ENCODE measurements at regions not wholly inside any gene's neighbourhood (a gene's known extent, or its start where the extent isn't known, plus 50 kb on each side); places are given as distances from the start of the nearest gene placed in this dataset.

GRCh38 chr21:43279578-43279894 lies 110.7 kb downstream of the CRYAA start:
- H3K4me1 Mint-ChIP-seq, result peaks cover 10% of the 10 kb centered on the region
- H3K4me3 Mint-ChIP-seq, result no peak overlapping the region
- H3K36me3 Mint-ChIP-seq (ENCODE audit: low read depth), result no peaks in the 10 kb centered on the region
- peaks cover 12% of the 10 kb centered on the region for H3K27me3 Mint-ChIP-seq
- no peaks in the 10 kb centered on the region for H3K9me3 Mint-ChIP-seq
- H3K27ac Mint-ChIP-seq, result no peak overlapping the region
- DNase-seq, result no peak
- ATAC-seq, result no peak

GRCh38 chr21:43278766-43279577 lies 110.2 kb downstream of the CRYAA start:
- ATAC-seq, result no peak
- Mint-ChIP-seq H3K4me3 (no peak overlapping the region), H3K27ac (no peak overlapping the region), H3K36me3 (ENCODE audit: low read depth) (no peaks in the 10 kb centered on the region), H3K27me3 (peaks cover 12% of the 10 kb centered on the region), H3K9me3 (no peaks in the 10 kb centered on the region), H3K4me1 (peaks cover 10% of the 10 kb centered on the region)
- DNase-seq, result no peak

DNA sequence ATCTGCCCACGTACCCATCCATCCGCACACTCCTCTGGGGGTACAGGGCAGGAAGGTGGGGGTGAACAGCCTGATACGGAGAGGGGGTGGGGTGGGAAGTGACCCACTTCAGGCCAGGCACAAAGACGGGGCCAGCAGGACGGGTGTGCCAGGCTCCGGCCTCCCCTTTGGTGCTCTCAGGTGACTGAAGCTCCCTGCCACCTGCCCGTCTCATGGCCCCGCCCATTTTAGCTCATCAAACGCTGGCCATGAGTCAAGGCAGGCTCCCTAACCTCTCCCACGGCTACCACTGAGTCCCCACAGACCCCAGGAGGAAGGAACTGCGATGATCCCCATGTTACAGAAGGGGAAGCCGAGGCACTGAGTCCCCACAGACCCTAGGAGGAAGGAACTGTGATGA lies 109.6 kb downstream of the CRYAA start:
- Mint-ChIP-seq H3K9me3 (no peaks in the 10 kb centered on the region), H3K4me1 (peaks cover 10% of the 10 kb centered on the region), H3K27ac (no peak overlapping the region), H3K4me3 (no peak overlapping the region), H3K36me3 (ENCODE audit: low read depth) (no peaks in the 10 kb centered on the region), H3K27me3 (peaks cover 12% of the 10 kb centered on the region)
- DNase-seq, result no peak
- no peak for ATAC-seq

DNA sequence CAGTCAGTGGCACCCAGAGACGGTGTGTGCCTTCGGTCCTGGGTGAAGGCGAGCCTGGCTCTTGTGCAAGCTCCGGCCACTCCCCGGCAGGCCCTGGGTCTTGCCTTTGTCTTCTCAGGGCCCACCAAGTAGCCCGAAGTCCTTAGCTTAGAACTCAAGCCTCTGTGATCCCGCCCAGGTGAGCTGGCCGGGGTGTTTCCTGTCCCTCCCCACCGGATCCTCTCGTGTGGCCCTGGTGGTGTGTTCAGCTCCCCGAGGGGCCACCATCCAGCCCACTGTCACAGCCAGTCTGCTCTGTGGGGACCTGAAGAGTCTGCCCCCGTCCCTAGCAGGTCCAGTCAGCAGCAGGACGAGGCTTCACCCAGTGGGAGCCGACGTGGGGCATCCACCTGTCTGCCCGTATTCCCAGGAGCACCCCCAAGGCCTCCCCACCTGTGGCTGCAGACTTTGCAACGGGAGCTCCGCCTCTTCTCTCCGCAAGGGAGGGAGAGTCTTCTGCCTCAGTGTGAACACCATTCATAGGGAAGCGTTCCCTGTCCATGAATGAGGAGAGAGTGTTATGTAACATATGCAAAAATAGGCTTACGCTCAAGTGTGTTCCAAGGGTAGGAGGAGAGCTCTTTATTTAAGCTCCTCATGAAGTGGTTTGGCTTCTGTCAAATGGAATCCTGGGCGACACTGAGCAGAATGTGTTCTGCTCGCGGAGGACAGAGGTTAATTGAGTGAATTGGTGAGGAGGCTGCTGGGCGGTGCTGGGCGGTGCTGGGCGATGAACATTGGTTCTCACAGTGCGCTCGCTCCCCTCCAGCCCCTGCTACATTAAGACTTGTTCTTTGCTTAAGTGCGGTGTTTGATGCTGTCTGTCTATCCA lies 108.9 kb downstream of the CRYAA start:
- Mint-ChIP-seq H3K4me1 (peaks cover 10% of the 10 kb centered on the region), H3K9me3 (no peaks in the 10 kb centered on the region), H3K36me3 (ENCODE audit: low read depth) (no peaks in the 10 kb centered on the region), H3K4me3 (no peak overlapping the region), H3K27me3 (peaks cover 12% of the 10 kb centered on the region), H3K27ac (no peak overlapping the region)
- no peak for ATAC-seq
- DNase-seq, result no peak

DNA sequence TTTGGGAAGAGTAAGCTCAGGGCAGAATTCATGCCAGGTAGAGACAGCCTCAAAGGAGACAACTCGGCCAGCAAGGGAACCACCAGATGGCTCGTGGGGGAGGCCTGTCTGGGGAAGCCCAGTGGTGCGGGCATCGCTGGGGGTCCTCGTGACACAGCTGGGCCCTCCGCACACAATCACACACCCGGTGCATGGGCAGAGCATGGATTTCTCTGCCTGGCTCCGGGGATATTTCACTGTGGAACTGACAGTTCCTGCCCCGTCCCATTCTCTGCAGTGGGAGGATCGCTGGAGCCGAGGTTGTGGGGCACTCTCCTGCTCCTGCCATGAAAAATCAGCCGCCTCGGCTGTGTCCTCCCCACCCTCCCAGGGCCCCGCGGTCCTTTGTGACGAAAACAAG lies 108.0 kb downstream of the CRYAA start:
- peaks cover 12% of the 10 kb centered on the region for H3K27me3 Mint-ChIP-seq
- no peak overlapping the region for H3K4me3 Mint-ChIP-seq
- H3K4me1 Mint-ChIP-seq, result peaks cover 10% of the 10 kb centered on the region
- H3K9me3 Mint-ChIP-seq, result no peaks in the 10 kb centered on the region
- H3K36me3 Mint-ChIP-seq (ENCODE audit: low read depth), result no peaks in the 10 kb centered on the region
- ATAC-seq, result no peak
- DNase-seq, result no peak
- H3K27ac Mint-ChIP-seq, result no peak overlapping the region

DNA sequence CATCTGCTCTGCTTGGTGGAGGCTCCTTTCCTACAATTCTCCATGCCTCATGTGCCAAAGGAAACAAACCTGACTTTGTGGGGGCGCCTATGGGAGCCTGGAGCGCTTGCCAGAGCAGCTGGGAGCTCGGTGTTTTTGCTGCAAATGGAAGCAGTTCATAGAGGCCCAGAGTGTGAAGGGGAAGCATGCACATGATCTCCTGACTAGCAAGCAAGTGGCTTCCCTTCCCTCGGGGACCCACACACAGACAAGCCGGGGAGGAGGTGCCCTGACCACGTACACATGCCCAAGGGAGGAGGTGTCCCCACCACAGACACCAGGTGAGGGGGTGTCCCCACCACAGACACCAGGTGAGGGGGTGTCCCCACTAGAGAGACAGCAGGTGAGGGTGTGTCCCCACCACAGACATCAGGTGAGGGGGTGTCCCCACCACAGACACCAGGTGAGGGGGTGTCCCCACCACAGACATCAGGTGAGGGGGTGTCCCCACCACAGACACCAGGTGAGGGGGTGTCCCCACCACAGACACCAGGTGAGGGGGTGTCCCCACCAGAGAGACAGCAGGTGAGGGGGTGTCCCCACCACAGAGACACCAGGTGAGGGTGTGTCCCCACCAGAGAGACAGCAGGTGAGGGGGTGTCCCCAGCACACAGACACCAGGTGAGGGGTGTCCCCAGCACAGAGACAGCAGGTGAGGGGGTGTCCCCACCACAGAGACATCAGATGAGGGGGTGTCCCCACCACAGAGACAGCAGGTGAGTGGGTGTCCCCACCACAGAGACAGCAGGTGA lies 106.8 kb downstream of the CRYAA start:
- ATAC-seq, result no peak
- Mint-ChIP-seq H3K27me3 (peaks cover 18% of the 10 kb centered on the region), H3K4me1 (peaks cover 5% of the 10 kb centered on the region), H3K27ac (no peak overlapping the region), H3K36me3 (ENCODE audit: low read depth) (no peaks in the 10 kb centered on the region), H3K4me3 (no peak overlapping the region), H3K9me3 (no peaks in the 10 kb centered on the region)
- DNase-seq, result no peak

DNA sequence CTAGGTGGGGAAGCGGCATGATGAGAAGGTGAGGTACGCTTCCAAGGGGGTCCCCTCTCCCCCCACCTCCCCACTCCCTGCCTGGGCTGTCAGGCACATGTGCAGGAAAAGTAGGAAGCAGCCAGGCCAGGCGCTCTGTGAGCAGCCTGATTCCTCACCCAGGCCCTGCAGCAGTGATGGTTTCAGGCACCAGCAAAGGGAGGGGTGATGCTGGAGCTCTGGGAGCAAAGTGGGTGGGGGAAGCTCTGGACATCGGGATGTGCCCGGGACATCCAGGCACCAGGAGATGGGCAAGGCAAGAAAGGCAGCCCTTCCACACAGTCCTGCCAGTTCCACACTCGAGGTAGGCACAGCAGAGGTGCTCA lies 106.1 kb downstream of the CRYAA start:
- Mint-ChIP-seq H3K4me3 (no peak overlapping the region), H3K36me3 (ENCODE audit: low read depth) (no peaks in the 10 kb centered on the region), H3K4me1 (peaks cover 5% of the 10 kb centered on the region), H3K9me3 (no peaks in the 10 kb centered on the region), H3K27ac (no peak overlapping the region), H3K27me3 (peaks cover 18% of the 10 kb centered on the region)
- ATAC-seq (no peak), DNase-seq (no peak)

GRCh38 chr21:43274022-43274945 lies 105.5 kb downstream of the CRYAA start:
- Mint-ChIP-seq H3K27me3 (peaks cover 20% of the 10 kb centered on the region), H3K9me3 (no peaks in the 10 kb centered on the region)
- DNase-seq, result no peak

DNA sequence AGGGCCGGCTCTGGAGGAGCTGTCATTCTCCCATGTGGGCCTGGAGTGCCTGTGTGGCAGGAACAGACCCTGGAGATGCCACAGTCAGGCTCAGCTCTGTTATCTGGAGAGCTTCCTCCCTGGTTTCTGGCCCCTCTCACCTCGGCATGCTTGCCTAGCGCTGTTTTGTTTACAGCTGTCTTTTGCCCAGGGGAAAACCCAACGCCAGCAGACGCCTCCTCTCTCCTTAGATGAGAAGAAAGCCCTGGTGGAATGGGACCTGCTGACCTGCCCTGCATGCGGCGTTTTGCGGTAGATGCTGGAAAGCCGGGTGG lies 104.9 kb downstream of the CRYAA start:
- DNase-seq, result no peak
- H3K4me3 Mint-ChIP-seq, result no peak overlapping the region
- no peaks in the 10 kb centered on the region for H3K9me3 Mint-ChIP-seq
- H3K36me3 Mint-ChIP-seq (ENCODE audit: low read depth), result no peaks in the 10 kb centered on the region
- no peak for ATAC-seq
- H3K4me1 Mint-ChIP-seq, result peaks cover 5% of the 10 kb centered on the region
- no peak overlapping the region for H3K27ac Mint-ChIP-seq
- peaks cover 20% of the 10 kb centered on the region for H3K27me3 Mint-ChIP-seq

More at GRCh38 chr21:43274022-43274945, 105.5 kb downstream of the CRYAA start:
- no peak overlapping the region for H3K4me3 Mint-ChIP-seq
- H3K27ac Mint-ChIP-seq, result no peak overlapping the region
- H3K36me3 Mint-ChIP-seq (ENCODE audit: low read depth), result no peaks in the 10 kb centered on the region
- no peak for ATAC-seq
- peaks cover 5% of the 10 kb centered on the region for H3K4me1 Mint-ChIP-seq

- H3K4me1 Mint-ChIP-seq, result peaks cover 5% of the 10 kb centered on the region
- no peak overlapping the region for H3K4me3 Mint-ChIP-seq
- DNase-seq (no peak), ATAC-seq (no peak)
- H3K36me3 Mint-ChIP-seq (ENCODE audit: low read depth), result no peaks in the 10 kb centered on the region
- H3K27me3 Mint-ChIP-seq, result peaks cover 19% of the 10 kb centered on the region
- no peaks in the 10 kb centered on the region for H3K9me3 Mint-ChIP-seq
- no peak overlapping the region for H3K27ac Mint-ChIP-seq
Measured at GRCh38 chr21:43273016-43273707, 104.4 kb downstream of the CRYAA start.

DNA sequence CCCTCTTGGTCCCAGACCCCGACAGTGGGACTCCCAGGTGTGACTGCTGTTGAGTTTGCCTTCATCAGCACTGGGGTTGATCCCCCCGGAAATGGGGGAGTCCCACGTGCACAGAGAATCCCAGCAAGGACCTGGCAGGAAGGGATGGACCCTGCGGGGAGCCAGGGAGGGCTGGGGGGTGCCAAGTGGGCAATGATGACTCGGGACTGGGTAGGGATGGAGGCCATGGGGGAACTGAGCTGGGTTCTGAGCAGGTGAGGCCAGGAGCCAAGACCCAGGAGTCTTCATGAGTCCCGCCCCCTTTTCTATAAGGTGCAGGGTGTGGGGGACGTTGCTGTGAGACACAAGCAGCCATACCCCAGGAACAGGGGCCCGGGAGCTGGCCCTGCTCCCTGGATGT lies 103.8 kb downstream of the CRYAA start:
- Mint-ChIP-seq H3K36me3 (ENCODE audit: low read depth) (no peaks in the 10 kb centered on the region), H3K27ac (no peak overlapping the region), H3K27me3 (peaks cover 14% of the 10 kb centered on the region), H3K4me1 (peaks cover 5% of the 10 kb centered on the region), H3K4me3 (no peak overlapping the region), H3K9me3 (no peaks in the 10 kb centered on the region)
- DNase-seq (no peak), ATAC-seq (no peak)

GRCh38 chr21:43271452-43272020 lies 102.7 kb downstream of the CRYAA start:
- Mint-ChIP-seq H3K27ac (no peak overlapping the region), H3K27me3 (peaks cover 12% of the 10 kb centered on the region), H3K36me3 (ENCODE audit: low read depth) (no peaks in the 10 kb centered on the region), H3K9me3 (no peaks in the 10 kb centered on the region), H3K4me1 (peaks cover 3% of the 10 kb centered on the region), H3K4me3 (no peak overlapping the region)
- ATAC-seq (no peak), DNase-seq (no peak)

- H3K36me3 Mint-ChIP-seq (ENCODE audit: low read depth), result no peaks in the 10 kb centered on the region
- peaks cover 11% of the 10 kb centered on the region for H3K27me3 Mint-ChIP-seq
- ATAC-seq (no peak), DNase-seq (no peak)
- peaks cover 3% of the 10 kb centered on the region for H3K4me1 Mint-ChIP-seq
- no peak overlapping the region for H3K27ac Mint-ChIP-seq
- no peaks in the 10 kb centered on the region for H3K9me3 Mint-ChIP-seq
- no peak overlapping the region for H3K4me3 Mint-ChIP-seq
Measured at GRCh38 chr21:43270800-43271301, 102.0 kb downstream of the CRYAA start.

Measured in activated naive CD8-positive, alpha-beta T cell treated with anti-CD3 and anti-CD28 coated beads, Interleukin-2, amount 50 U/mL, for 24 hours (primary cell).